IMR-90 (cell line): ENCODE measurements at regions not wholly inside any gene's neighbourhood (a gene's known extent, or its start where the extent isn't known, plus 50 kb on each side); places are given as distances from the start of the nearest gene placed in this dataset.

Source experiments
- ATAC-seq: fragments of 200-7000 bp; cut with Tn5 transposase; 2 replicates; pipeline ENCODE4 v1.9.1; 2020; ENCODE audit warnings: low read depth, mild to moderate bottlenecking, moderate library complexity
- BruUV-seq: library from RNA; stranded (reverse); fragments of 400-500 nt; replicated peaks from 2 replicates; lab custom pipeline; 2021; lab: Mats Ljungman, UMichigan
- CTCF ChIA-PET: fragments of 300-600 bp; formaldehyde crosslinking; extraction: SDS; loops from one replicate; lab custom pipeline; 2021; ENCODE audit warnings: antibody characterized with exemption; lab: Yijun Ruan, JAX
- POLR2A ChIA-PET: fragments of 300-600 bp; sonication (Branson Sonifier 250); formaldehyde crosslinking; loops from one replicate; lab custom pipeline; 2022; ENCODE audit warnings: antibody characterized with exemption; ENCODE audit not compliant: unreplicated experiment; lab: Charles Lee
- DNase-seq: peaks from one replicate; pipeline ENCODE4 v3.0.0; 2013
- H2AFZ ChIP-seq: replicated peaks from 2 replicates; pipeline ENCODE3; 2013; ENCODE audit warnings: low read length, mild to moderate bottlenecking; ENCODE audit not compliant: poor library complexity
- H2AK5ac ChIP-seq: 2 replicates; pipeline ENCODE4 v1.6.1; 2013; ENCODE audit warnings: low read depth, low read length, inconsistent platforms
- H2AK9ac ChIP-seq: replicated peaks from 2 replicates; pipeline ENCODE3; 2013; ENCODE audit warnings: mild to moderate bottlenecking, low read depth, low read length, moderate library complexity; ENCODE audit not compliant: poor library complexity
- H2BK120ac ChIP-seq: 2 replicates; pipeline ENCODE4 v1.6.1; 2013; ENCODE audit warnings: low read depth, low read length, inconsistent platforms
- H2BK15ac ChIP-seq: 3 replicates; pipeline ENCODE4 v1.6.1; 2013; ENCODE audit warnings: low read depth, low read length, inconsistent platforms
- H2BK20ac ChIP-seq: 2 replicates; pipeline ENCODE4 v1.6.1; 2013; ENCODE audit warnings: low read depth, mild to moderate bottlenecking, inconsistent platforms, low read length, moderate library complexity
- H2BK5ac ChIP-seq: 2 replicates; pipeline ENCODE4 v1.6.1; 2013; ENCODE audit warnings: mild to moderate bottlenecking, low read depth, low read length, inconsistent platforms; ENCODE audit not compliant: poor library complexity, severe bottlenecking
- H3K14ac ChIP-seq: replicated peaks from 2 replicates; pipeline ENCODE4 v1.6.1; 2013; ENCODE audit warnings: low read depth, low read length, inconsistent platforms
- H3K18ac ChIP-seq: 2 replicates; pipeline ENCODE4 v1.6.1; 2013; ENCODE audit warnings: low read depth, low read length, control low read depth
- H3K23ac ChIP-seq: 2 replicates; pipeline ENCODE4 v1.6.1; 2013; ENCODE audit warnings: low read depth, low read length, inconsistent platforms
- H3K27ac ChIP-seq: 2 replicates; pipeline ENCODE4 v1.5.1; 2013; ENCODE audit warnings: mild to moderate bottlenecking, control low read depth, low read length; ENCODE audit not compliant: insufficient read depth
- H3K27me3 ChIP-seq: 2 replicates; pipeline ENCODE4 v1.6.1; 2013; ENCODE audit warnings: low read length; ENCODE audit not compliant: control insufficient read depth, insufficient read depth
- H3K36me3 ChIP-seq: 2 replicates; pipeline ENCODE4 v1.6.1; 2013; ENCODE audit warnings: low read length, mixed read lengths; ENCODE audit not compliant: control insufficient read depth, insufficient read depth
- H3K4ac ChIP-seq: 2 replicates; pipeline ENCODE4 v1.6.1; 2013; ENCODE audit warnings: low read depth, low read length, inconsistent platforms
- H3K4me1 ChIP-seq: 2 replicates; pipeline ENCODE4 v1.6.1; 2013; ENCODE audit warnings: low read length, mixed read lengths; ENCODE audit not compliant: control insufficient read depth, insufficient read depth
- H3K4me2 ChIP-seq: 2 replicates; pipeline ENCODE4 v1.6.1; 2013; ENCODE audit warnings: low read depth, mild to moderate bottlenecking, control low read depth, low read length, moderate library complexity
- H3K4me3 ChIP-seq: 2 replicates; pipeline ENCODE4 v1.5.1; 2013; ENCODE audit warnings: low read depth, mild to moderate bottlenecking, control low read depth, low read length, moderate library complexity; ENCODE audit not compliant: insufficient read depth
- H3K56ac ChIP-seq: 2 replicates; pipeline ENCODE4 v1.6.1; 2013; ENCODE audit warnings: low read length, inconsistent platforms; ENCODE audit not compliant: insufficient read depth; ENCODE audit errors: extremely low read depth
- H3K79me1 ChIP-seq, 2 experiments: 2 replicates each; pipeline ENCODE4 v1.6.1; 2013; ENCODE audit warnings: low read length in 2 of 2, inconsistent platforms in 1 of 2, low read depth in 1 of 2
- H3K9ac ChIP-seq: 2 replicates; pipeline ENCODE4 v1.6.1; 2013; ENCODE audit warnings: low read depth, low read length, control low read depth
- H3K9me1 ChIP-seq: 2 replicates; pipeline ENCODE4 v1.6.1; 2013; ENCODE audit warnings: low read length, inconsistent platforms; ENCODE audit not compliant: insufficient read depth
- H3K9me3 ChIP-seq: 2 replicates; pipeline ENCODE4 v1.6.1; 2013; ENCODE audit warnings: low read length; ENCODE audit not compliant: control insufficient read depth, insufficient read depth
- H4K20me1 ChIP-seq: 2 replicates; pipeline ENCODE4 v1.6.1; 2013; ENCODE audit warnings: low read length, inconsistent platforms; ENCODE audit not compliant: insufficient read depth
- H4K5ac ChIP-seq: 2 replicates; pipeline ENCODE4 v1.6.1; 2013; ENCODE audit warnings: mild to moderate bottlenecking, low read depth, low read length, control low read depth
- H4K8ac ChIP-seq, 2 experiments: 2 replicates each; pipeline ENCODE4 v1.6.1; 2013; ENCODE audit warnings: low read depth in 2 of 2, low read length in 2 of 2, control low read depth in 1 of 2, inconsistent platforms in 1 of 2
- H4K91ac ChIP-seq: 2 replicates; pipeline ENCODE4 v1.6.1; 2013; ENCODE audit warnings: low read depth, low read length, inconsistent platforms; ENCODE audit not compliant: insufficient read depth
- BHLHE40 ChIP-seq: fragments of 150-350 bp; IDR thresholded peaks from 2 replicates; pipeline ENCODE4 v1.6.1; 2016; ENCODE audit warnings: mild to moderate bottlenecking, low read depth, low read length
- CEBPB ChIP-seq: IDR thresholded peaks from 2 replicates; pipeline ENCODE4 v1.6.1; 2012; ENCODE audit warnings: low read depth, low read length, improper control_type of control experiment
- CHD1 ChIP-seq: IDR thresholded peaks from 2 replicates; pipeline ENCODE4 v1.6.1; 2012; ENCODE audit warnings: low read depth, low read length, improper control_type of control experiment
- FOS ChIP-seq: fragments of 150-350 bp; IDR thresholded peaks from 2 replicates; pipeline ENCODE4 v1.6.1; 2016; ENCODE audit warnings: low read depth, low read length
- MAFK ChIP-seq: IDR thresholded peaks from 2 replicates; pipeline ENCODE4 v1.6.1; 2012; ENCODE audit warnings: low read depth, low read length, improper control_type of control experiment
- MAZ ChIP-seq: IDR thresholded peaks from 2 replicates; pipeline ENCODE4 v1.6.1; 2012; ENCODE audit warnings: low read depth, mild to moderate bottlenecking, low read length, improper control_type of control experiment, moderate library complexity, borderline replicate concordance
- MXI1 ChIP-seq: IDR thresholded peaks from 2 replicates; pipeline ENCODE4 v1.6.1; 2012; ENCODE audit warnings: low read depth, mild to moderate bottlenecking, low read length, moderate library complexity, borderline replicate concordance
- NFE2L2 ChIP-seq: fragments of 150-350 bp; IDR thresholded peaks from 2 replicates; pipeline ENCODE4 v1.6.1; 2016; ENCODE audit warnings: low read depth, mild to moderate bottlenecking, low read length
- POLR2A ChIP-seq: IDR thresholded peaks from 2 replicates; pipeline ENCODE4 v1.6.1; 2012; ENCODE audit warnings: mild to moderate bottlenecking, low read depth, low read length
- RAD21 ChIP-seq: IDR thresholded peaks from 2 replicates; pipeline ENCODE4 v1.6.1; 2012; ENCODE audit warnings: low read length, improper control_type of control experiment
- WGBS, 2 experiments: methylation state at CpG; one replicate each; pipeline versions ENCODE4 v1.1.5 to v1.1.7; 2013; ENCODE audit warnings: missing lambda C conversion rate in 2 of 2; ENCODE audit not compliant: insufficient read length in 1 of 2; ENCODE audit errors: extremely low coverage in 2 of 2; 5-methylcytosine and 5-hydroxymethylcytosine counted together
- dilution Hi-C: fragments of 300-500 bp; cut with HindIII; formaldehyde crosslinking; loops from one replicate; pipeline ENCODE4 v1.14.3; 2018; ENCODE audit warnings: low sequenced_read_pairs; ENCODE audit not compliant: unreplicated experiment
- in situ Hi-C: fragments of 300-500 bp; cut with MboI; formaldehyde crosslinking; loops from 3 replicates; pipeline ENCODE4 v1.14.3; 2019; ENCODE audit warnings: low sequenced_read_pairs, inconsistent platforms, mixed read lengths
- intact Hi-C: fragments of 100-400 bp; cut with micrococcal nuclease; formaldehyde crosslinking; loops from 2 replicates; pipeline ENCODE4 v1.10.0; 2022
- TF ChIP-seq, protein P1 (sequence below): fragments of 150-350 bp; IDR thresholded peaks from 2 replicates; pipeline ENCODE4 v1.6.1; 2017; ENCODE audit warnings: mild to moderate bottlenecking, antibody characterized with exemption, low read length, low read depth
- TF ChIP-seq, protein P2 (sequence below): fragments of 150-350 bp; IDR thresholded peaks from 2 replicates; pipeline ENCODE4 v1.6.1; 2016; ENCODE audit warnings: low read depth, mild to moderate bottlenecking, low read length, moderate library complexity, borderline replicate concordance

DNA sequence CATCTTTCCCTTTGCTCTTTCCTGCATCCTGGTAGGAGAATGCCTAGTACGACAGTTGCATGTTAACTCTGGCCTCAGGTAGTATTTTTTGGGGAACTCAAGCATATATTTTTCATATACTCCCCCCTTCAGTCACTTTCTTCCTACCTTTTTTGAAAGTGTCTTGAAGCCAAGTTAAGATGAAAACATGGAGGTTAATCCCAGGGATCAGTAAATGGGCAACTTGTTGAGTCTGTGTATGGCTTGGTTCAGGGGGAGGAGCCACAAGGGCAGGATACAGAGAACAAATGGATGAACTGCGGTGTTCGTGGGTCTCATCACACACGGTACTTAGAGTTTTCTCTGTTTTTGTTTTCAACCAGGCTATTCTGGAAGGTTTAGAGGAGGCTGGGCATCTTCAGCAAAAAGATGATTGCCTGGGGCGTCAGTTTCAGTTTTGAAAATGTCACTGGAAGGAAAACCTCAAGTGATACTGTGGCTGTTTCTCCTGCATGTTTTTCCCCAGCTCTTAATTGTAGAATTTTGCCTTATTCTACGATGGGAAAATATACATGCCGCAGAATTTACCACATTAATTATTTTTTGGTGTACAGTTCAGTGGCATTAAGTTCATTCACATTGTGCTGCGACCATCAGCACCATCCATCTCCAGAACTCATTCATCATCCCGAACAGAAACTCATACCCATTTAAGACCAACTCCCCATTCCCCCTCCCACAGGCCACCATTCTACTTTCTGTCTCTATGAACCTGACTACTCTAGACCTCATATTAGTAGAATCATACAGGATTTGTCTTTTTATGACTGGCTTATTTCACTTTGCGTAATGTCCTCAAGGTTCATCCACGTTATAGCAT is 71.5 kb downstream of the MAP10 start:
- no peak overlapping the region for H2BK5ac ChIP-seq
- H3K9me1 ChIP-seq, result no peaks in the 10 kb centered on the region
- no peak overlapping the region for H2BK20ac ChIP-seq
- no peak overlapping the region for H3K4me3 ChIP-seq
- no peak overlapping the region for H2BK120ac ChIP-seq
- no peak overlapping the region for H2AK5ac ChIP-seq
- ChIA-PET POLR2A (no interaction called here), CTCF (no interaction called here)
- no peak overlapping the region for H3K27ac ChIP-seq
- intact Hi-C loops, result no loop called here
- H4K5ac ChIP-seq, result no peak overlapping the region
- H3K23ac ChIP-seq, result no peak overlapping the region
- no peak overlapping the region for H3K18ac ChIP-seq
- peaks cover 7% of the 10 kb centered on the region for H3K27me3 ChIP-seq
- H3K9me3 ChIP-seq, result no peaks in the 10 kb centered on the region
- no peak overlapping the region for H2AFZ ChIP-seq
- H4K91ac ChIP-seq, result no peak overlapping the region
- DNase-seq (no peak), ATAC-seq (no peak)
- H4K8ac ChIP-seq, result no peak overlapping the region
- no peak overlapping the region for H3K9ac ChIP-seq
- H3K56ac ChIP-seq, result no peak overlapping the region
- no peak overlapping the region for H2AK9ac ChIP-seq
- WGBS, 2 experiments, result 78% methylated on average over 2 of the region's 11 CpGs; no CpG with 5 or more reads in 1 of the 2 experiments
- no peak overlapping the region for H3K4ac ChIP-seq
- no peaks in the 10 kb centered on the region for H4K20me1 ChIP-seq
- in situ Hi-C loops, result no loop called here
- H3K4me2 ChIP-seq, result no peak overlapping the region
- no peaks in the 10 kb centered on the region; the same call in 1 of the 2 replicates for H3K4me1 ChIP-seq
- TF ChIP-seq CHD1, result no peak
- TF ChIP-seq MXI1, result no peak
- TF ChIP-seq MAZ, result no peak
- no peak for TF ChIP-seq FOS
- no peak for TF ChIP-seq NFE2L2
- TF ChIP-seq, protein P1, sequence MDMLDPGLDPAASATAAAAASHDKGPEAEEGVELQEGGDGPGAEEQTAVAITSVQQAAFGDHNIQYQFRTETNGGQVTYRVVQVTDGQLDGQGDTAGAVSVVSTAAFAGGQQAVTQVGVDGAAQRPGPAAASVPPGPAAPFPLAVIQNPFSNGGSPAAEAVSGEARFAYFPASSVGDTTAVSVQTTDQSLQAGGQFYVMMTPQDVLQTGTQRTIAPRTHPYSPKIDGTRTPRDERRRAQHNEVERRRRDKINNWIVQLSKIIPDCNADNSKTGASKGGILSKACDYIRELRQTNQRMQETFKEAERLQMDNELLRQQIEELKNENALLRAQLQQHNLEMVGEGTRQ, result no peak
- no peak for TF ChIP-seq POLR2A
- TF ChIP-seq RAD21, result no peak
- TF ChIP-seq BHLHE40, result no peak
- TF ChIP-seq MAFK, result no peak
- no peak for TF ChIP-seq CEBPB
- TF ChIP-seq, protein P2, sequence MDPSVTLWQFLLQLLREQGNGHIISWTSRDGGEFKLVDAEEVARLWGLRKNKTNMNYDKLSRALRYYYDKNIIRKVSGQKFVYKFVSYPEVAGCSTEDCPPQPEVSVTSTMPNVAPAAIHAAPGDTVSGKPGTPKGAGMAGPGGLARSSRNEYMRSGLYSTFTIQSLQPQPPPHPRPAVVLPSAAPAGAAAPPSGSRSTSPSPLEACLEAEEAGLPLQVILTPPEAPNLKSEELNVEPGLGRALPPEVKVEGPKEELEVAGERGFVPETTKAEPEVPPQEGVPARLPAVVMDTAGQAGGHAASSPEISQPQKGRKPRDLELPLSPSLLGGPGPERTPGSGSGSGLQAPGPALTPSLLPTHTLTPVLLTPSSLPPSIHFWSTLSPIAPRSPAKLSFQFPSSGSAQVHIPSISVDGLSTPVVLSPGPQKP, result no peak
- H3K14ac ChIP-seq, result no peak overlapping the region
- no peaks in the 10 kb centered on the region for H3K36me3 ChIP-seq
- dilution Hi-C loops, result no loop called here
- no peak overlapping the region for H2BK15ac ChIP-seq
- no TSS peak for BruUV-seq
- no peaks in the 10 kb centered on the region for H3K79me1 ChIP-seq
